A673 (cell line): ENCODE measurements at regions not wholly inside any gene's neighbourhood (a gene's known extent, or its start where the extent isn't known, plus 50 kb on each side); places are given as distances from the start of the nearest gene placed in this dataset.

Source experiments
- EZH2 ChIP-seq: fragments of 200-600 bp; sonication (generic); IDR thresholded peaks from 2 replicates; pipeline ENCODE4 v1.6.1; 2017; ENCODE audit warnings: borderline replicate concordance, low read depth, mild to moderate bottlenecking, mixed read lengths, antibody characterized with exemption, low read length; ENCODE audit not compliant: poor library complexity, severe bottlenecking
- TF ChIP-seq, protein P1 (sequence below): fragments of 300-800, 200-600 bp; sonication (generic); conservative IDR thresholded peaks from 2 replicates; pipeline ENCODE4 v1.5.1; 2017; ENCODE audit warnings: low read depth, mild to moderate bottlenecking, antibody characterized with exemption, low read length, moderate library complexity, mixed read lengths

DNA sequence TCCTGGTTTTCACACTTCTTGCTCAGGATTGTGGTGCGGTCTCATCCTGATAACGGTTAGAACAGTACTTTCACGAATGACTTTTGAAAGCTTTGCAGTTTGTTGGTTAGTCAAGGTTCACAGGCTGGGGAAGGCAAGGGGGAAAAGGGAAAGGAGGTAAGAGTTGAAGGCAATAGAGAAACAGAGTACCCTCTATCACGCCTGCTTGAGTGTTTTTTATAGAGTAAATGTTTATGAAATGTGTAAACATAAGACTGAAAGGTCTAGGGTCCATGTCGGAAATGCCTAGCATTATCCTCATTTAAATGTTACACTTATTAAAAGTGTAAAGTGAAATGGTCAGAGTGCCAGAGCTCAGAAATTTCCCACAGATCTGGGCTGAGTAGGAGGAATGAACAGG is 167.4 kb downstream of the URB2 start:
- TF ChIP-seq, protein P1, sequence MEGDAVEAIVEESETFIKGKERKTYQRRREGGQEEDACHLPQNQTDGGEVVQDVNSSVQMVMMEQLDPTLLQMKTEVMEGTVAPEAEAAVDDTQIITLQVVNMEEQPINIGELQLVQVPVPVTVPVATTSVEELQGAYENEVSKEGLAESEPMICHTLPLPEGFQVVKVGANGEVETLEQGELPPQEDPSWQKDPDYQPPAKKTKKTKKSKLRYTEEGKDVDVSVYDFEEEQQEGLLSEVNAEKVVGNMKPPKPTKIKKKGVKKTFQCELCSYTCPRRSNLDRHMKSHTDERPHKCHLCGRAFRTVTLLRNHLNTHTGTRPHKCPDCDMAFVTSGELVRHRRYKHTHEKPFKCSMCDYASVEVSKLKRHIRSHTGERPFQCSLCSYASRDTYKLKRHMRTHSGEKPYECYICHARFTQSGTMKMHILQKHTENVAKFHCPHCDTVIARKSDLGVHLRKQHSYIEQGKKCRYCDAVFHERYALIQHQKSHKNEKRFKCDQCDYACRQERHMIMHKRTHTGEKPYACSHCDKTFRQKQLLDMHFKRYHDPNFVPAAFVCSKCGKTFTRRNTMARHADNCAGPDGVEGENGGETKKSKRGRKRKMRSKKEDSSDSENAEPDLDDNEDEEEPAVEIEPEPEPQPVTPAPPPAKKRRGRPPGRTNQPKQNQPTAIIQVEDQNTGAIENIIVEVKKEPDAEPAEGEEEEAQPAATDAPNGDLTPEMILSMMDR, result no peak
- TF ChIP-seq EZH2, result no peak
